ENCODE measurements at regions not wholly inside any gene's neighbourhood (a gene's known extent, or its start where the extent isn't known, plus 50 kb on each side); places are given as distances from the start of the nearest gene placed in this dataset.

DNA sequence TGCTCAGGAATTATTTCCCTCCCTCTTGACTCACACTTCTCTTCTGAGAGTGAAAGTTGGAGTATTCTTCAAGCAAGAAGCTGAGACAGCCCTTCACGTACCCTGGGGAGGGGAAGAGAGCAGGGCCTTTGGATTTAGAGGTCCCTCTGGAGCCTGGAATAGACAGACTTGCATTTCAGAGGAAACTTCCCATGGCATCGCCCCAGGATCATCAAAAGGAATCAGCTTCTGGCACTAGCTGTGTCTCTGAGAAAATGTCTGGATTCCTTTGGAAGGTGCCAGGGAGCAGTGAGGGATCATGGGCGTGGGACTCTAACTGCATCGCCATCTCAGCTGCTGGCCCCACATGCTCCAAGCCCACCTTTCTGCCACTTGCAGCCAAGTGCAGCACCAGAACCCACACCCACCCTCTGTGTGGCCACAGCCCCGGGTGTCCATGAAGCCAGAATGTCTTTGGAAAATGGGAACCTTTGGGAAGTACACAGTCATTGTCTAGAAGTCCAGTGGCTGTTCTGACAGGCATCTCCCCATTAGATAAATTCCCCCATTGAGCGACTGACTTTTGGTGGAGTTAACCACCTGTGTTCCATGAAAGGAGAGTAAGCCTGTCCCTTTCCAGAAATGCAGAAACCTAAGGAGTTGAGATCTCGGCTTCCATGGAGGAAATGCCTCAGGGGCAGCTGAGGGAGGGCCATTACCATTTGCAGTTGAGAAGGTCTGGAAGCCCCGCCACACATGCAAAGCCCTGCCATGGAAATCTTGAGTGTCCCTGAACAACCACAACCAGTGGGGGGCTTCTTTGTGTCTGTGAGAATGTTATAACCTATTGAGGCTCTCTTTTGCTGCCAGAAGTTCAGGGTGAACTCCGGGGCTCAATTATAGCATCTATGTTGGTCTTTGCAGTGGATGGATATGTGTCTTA lies 57.8 kb upstream of the GDF10 start:
- no peaks in the 10 kb centered on the region for H3K36me3 ChIP-seq (ENCODE audit: control insufficient read depth, insufficient read depth, low read length)
- H3K27ac ChIP-seq (ENCODE audit: low read length): no peak overlapping the region
- no peaks in the 10 kb centered on the region; the same call in 1 of the 2 replicates for H3K27me3 ChIP-seq (ENCODE audit: control insufficient read depth, insufficient read depth, low read length)
- no peak overlapping the region for H3K4me3 ChIP-seq (ENCODE audit: low read depth in 2 of 2, low read length in 2 of 2)
- H3K9me3 ChIP-seq (ENCODE audit: control insufficient read depth, insufficient read depth, low read depth, low read length): no peaks in the 10 kb centered on the region
- intact Hi-C loops (cut with micrococcal nuclease; ENCODE audit: unreplicated experiment) (no loop called here), in situ Hi-C loops (cut with HindIII; ENCODE audit: low pct_unique_long_range_greater_than_20kb, low sequenced_read_pairs) (no loop called here)
- DNase-seq (ENCODE audit: low read depth, low spot score) (no peak), ATAC-seq (no peak)
- POLR2A ChIA-PET: no interaction called here
- no peaks in the 10 kb centered on the region for H3K4me1 ChIP-seq (ENCODE audit: control insufficient read depth, insufficient read depth, low read length)
- no TSS peak for BruUV-seq (replicated peaks)
- CTCF ChIA-PET: no interaction called here
- TF ChIP-seq SIN3A (IDR thresholded peaks at IDR 0.05; ENCODE audit: borderline replicate concordance, insufficient read depth, low read depth, low read length) (no peak), POLR2AphosphoS5 (IDR thresholded peaks at IDR 0.05; ENCODE audit: low read depth, low read length) (no peak)
- TF ChIP-seq, protein P1, sequence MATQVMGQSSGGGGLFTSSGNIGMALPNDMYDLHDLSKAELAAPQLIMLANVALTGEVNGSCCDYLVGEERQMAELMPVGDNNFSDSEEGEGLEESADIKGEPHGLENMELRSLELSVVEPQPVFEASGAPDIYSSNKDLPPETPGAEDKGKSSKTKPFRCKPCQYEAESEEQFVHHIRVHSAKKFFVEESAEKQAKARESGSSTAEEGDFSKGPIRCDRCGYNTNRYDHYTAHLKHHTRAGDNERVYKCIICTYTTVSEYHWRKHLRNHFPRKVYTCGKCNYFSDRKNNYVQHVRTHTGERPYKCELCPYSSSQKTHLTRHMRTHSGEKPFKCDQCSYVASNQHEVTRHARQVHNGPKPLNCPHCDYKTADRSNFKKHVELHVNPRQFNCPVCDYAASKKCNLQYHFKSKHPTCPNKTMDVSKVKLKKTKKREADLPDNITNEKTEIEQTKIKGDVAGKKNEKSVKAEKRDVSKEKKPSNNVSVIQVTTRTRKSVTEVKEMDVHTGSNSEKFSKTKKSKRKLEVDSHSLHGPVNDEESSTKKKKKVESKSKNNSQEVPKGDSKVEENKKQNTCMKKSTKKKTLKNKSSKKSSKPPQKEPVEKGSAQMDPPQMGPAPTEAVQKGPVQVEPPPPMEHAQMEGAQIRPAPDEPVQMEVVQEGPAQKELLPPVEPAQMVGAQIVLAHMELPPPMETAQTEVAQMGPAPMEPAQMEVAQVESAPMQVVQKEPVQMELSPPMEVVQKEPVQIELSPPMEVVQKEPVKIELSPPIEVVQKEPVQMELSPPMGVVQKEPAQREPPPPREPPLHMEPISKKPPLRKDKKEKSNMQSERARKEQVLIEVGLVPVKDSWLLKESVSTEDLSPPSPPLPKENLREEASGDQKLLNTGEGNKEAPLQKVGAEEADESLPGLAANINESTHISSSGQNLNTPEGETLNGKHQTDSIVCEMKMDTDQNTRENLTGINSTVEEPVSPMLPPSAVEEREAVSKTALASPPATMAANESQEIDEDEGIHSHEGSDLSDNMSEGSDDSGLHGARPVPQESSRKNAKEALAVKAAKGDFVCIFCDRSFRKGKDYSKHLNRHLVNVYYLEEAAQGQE (IDR thresholded peaks at IDR 0.05; ENCODE audit: insufficient read depth in 1 of 2, low read depth in 2 of 2, low read length in 1 of 2): no peak

DNA sequence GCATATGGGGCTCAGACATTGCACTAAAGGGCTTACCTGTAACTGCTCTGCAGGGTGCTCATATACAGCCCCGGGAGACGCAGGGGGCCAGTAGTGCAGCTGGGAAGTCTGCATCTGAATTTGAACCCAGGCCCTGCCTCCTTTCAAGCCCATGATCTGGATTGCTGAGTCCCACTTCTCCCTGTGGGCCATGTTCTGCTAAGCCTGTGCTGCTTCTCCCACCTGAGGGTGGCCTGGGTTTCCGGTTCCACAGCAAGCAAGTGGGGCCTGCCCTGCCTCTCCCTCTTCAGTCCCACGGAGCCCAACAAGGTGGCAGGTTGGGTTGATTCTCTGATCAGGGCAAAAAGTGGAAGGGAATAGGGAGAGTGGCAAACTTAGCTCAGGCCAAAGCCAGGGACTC lies 56.6 kb upstream of the GDF10 start:
- ATAC-seq (no peak), DNase-seq (ENCODE audit: low read depth, low spot score) (no peak)
- Histone ChIP-seq H3K36me3 (ENCODE audit: control insufficient read depth, insufficient read depth, low read length) (no peaks in the 10 kb centered on the region), H3K4me1 (ENCODE audit: control insufficient read depth, insufficient read depth, low read length) (no peaks in the 10 kb centered on the region), H3K9me3 (ENCODE audit: control insufficient read depth, insufficient read depth, low read depth, low read length) (no peaks in the 10 kb centered on the region), H3K27ac (ENCODE audit: low read length) (no peak overlapping the region), H3K27me3 (ENCODE audit: control insufficient read depth, insufficient read depth, low read length) (no peaks in the 10 kb centered on the region; the same call in 1 of the 2 replicates), H3K4me3 (ENCODE audit: low read depth in 2 of 2, low read length in 2 of 2) (no peak overlapping the region)
- intact Hi-C loops (cut with micrococcal nuclease; ENCODE audit: unreplicated experiment): no loop called here
- in situ Hi-C loops (cut with HindIII; ENCODE audit: low pct_unique_long_range_greater_than_20kb, low sequenced_read_pairs): no loop called here
- TF ChIP-seq, protein P1 (IDR thresholded peaks at IDR 0.05; ENCODE audit: insufficient read depth in 1 of 2, low read depth in 2 of 2, low read length in 1 of 2): no peak
- TF ChIP-seq TCF7L2 (IDR thresholded peaks at IDR 0.05; ENCODE audit: low read depth, low read length) (no peak), SIN3A (IDR thresholded peaks at IDR 0.05; ENCODE audit: borderline replicate concordance, insufficient read depth, low read depth, low read length) (no peak), POLR2AphosphoS5 (IDR thresholded peaks at IDR 0.05; ENCODE audit: low read depth, low read length) (no peak)
- TF ChIP-seq, protein P2, sequence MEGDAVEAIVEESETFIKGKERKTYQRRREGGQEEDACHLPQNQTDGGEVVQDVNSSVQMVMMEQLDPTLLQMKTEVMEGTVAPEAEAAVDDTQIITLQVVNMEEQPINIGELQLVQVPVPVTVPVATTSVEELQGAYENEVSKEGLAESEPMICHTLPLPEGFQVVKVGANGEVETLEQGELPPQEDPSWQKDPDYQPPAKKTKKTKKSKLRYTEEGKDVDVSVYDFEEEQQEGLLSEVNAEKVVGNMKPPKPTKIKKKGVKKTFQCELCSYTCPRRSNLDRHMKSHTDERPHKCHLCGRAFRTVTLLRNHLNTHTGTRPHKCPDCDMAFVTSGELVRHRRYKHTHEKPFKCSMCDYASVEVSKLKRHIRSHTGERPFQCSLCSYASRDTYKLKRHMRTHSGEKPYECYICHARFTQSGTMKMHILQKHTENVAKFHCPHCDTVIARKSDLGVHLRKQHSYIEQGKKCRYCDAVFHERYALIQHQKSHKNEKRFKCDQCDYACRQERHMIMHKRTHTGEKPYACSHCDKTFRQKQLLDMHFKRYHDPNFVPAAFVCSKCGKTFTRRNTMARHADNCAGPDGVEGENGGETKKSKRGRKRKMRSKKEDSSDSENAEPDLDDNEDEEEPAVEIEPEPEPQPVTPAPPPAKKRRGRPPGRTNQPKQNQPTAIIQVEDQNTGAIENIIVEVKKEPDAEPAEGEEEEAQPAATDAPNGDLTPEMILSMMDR (IDR thresholded peaks at IDR 0.05): no peak
- BruUV-seq (replicated peaks): no TSS peak
- ChIA-PET CTCF (interaction anchor here (0.5 kb wide), 1 partner anchor 42 kb away, joined by 6 read pairs; no protein-coding TSS in a partner anchor), POLR2A (no interaction called here)
